ENCODE measurements at regions not wholly inside any gene's neighbourhood (a gene's known extent, or its start where the extent isn't known, plus 50 kb on each side); places are given as distances from the start of the nearest gene placed in this dataset.

DNA sequence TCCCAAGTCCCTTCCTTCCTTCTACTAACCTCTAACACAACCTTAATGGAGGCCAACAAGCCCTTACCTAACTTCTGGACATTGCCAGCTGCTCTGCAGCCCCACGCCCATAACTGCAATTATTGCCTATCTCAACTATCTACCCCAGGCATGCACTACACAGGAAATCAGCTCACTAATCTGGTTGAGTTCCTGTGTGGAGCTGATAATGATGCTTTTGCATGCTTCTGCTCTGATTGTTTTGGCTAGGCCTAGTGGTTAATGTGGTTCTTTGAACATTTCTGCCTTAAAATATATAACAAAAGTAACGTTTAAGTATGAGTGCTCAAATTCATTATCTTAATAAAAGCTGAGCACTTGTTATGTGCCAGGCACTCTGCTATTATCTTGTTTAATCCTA is 463.9 kb downstream of the MFSD1 start:
- H3K79me1 ChIP-seq (ENCODE audit: low read depth, low read length), result no peaks in the 10 kb centered on the region
- H3K27me3 ChIP-seq (ENCODE audit: control insufficient read depth in 3 of 3, insufficient read depth in 3 of 3, low read depth in 1 of 3, low read length in 3 of 3), result no peaks in the 10 kb centered on the region
- WGBS, 2 donors (ENCODE audit: extremely low coverage in 2 of 2, insufficient read length in 2 of 2, insufficient replicate concordance in 1 of 2), result no CpG with 5 or more reads among the region's 2 CpGs
- H2AFZ ChIP-seq (ENCODE audit: low read length), result no peak overlapping the region
- no peaks in the 10 kb centered on the region for H3K36me3 ChIP-seq (replicated peaks in 1 of 2; ENCODE audit: control insufficient read depth in 2 of 2, insufficient read depth in 2 of 2, low read length in 2 of 2)
- H2BK12ac ChIP-seq (ENCODE audit: low read length), result no peak overlapping the region
- no peaks in the 10 kb centered on the region for H3K4me1 ChIP-seq (ENCODE audit: control insufficient read depth in 2 of 2, insufficient read depth in 1 of 2, low read depth in 1 of 2, low read length in 2 of 2)
- DNase-seq (ENCODE audit: low spot score), result no peak
- H2BK5ac ChIP-seq (ENCODE audit: low read length), result no peak overlapping the region
- peaks cover 0 to 1% of the 10 kb centered on the region in 2 donors for H3K9me3 ChIP-seq (replicated peaks in 1 of 2; ENCODE audit: control insufficient read depth in 2 of 2, insufficient read depth in 1 of 2, low read depth in 1 of 2, low read length in 2 of 2)
- no peak overlapping the region for H3K4me3 ChIP-seq (ENCODE audit: low read length in 2 of 2)
- no peak overlapping the region for H4K91ac ChIP-seq (ENCODE audit: low read depth, low read length, poor library complexity)
- H3K4me2 ChIP-seq (ENCODE audit: insufficient read depth, low read length, poor library complexity, severe bottlenecking), result no peak overlapping the region
- no peak overlapping the region for H3K4ac ChIP-seq (ENCODE audit: low read length)
- H3K18ac ChIP-seq (ENCODE audit: low read length), result no peak overlapping the region
- H3K14ac ChIP-seq (ENCODE audit: low read length), result no peak overlapping the region
- no peak overlapping the region for H2BK120ac ChIP-seq (ENCODE audit: low read depth, low read length)
- no peak overlapping the region for H4K8ac ChIP-seq (ENCODE audit: low read depth, low read length)
- no peak overlapping the region for H3K9ac ChIP-seq (ENCODE audit: low read depth, low read length, poor library complexity)
- H2BK15ac ChIP-seq (ENCODE audit: low read length), result no peak overlapping the region
- H3K23ac ChIP-seq (ENCODE audit: low read depth, low read length, poor library complexity), result no peak overlapping the region
- no peak overlapping the region for H3K27ac ChIP-seq (replicated peaks; ENCODE audit: low read length)
- H2AK5ac ChIP-seq (ENCODE audit: low read depth, low read length), result no peak overlapping the region

- Histone ChIP-seq H3K27ac (replicated peaks; ENCODE audit: low read length) (no peak overlapping the region), H4K91ac (ENCODE audit: low read depth, low read length, poor library complexity) (no peak overlapping the region), H3K14ac (ENCODE audit: low read length) (no peak overlapping the region), H3K9ac (ENCODE audit: low read depth, low read length, poor library complexity) (no peak overlapping the region), H2BK5ac (ENCODE audit: low read length) (no peak overlapping the region), H3K23ac (ENCODE audit: low read depth, low read length, poor library complexity) (no peak overlapping the region), H3K4me1 (ENCODE audit: control insufficient read depth in 2 of 2, insufficient read depth in 1 of 2, low read depth in 1 of 2, low read length in 2 of 2) (no peaks in the 10 kb centered on the region), H3K18ac (ENCODE audit: low read length) (no peak overlapping the region), H2BK15ac (ENCODE audit: low read length) (no peak overlapping the region), H3K9me3 (replicated peaks in 1 of 2; ENCODE audit: control insufficient read depth in 2 of 2, insufficient read depth in 1 of 2, low read depth in 1 of 2, low read length in 2 of 2) (peaks cover 0 to 1% of the 10 kb centered on the region in 2 donors), H3K4me3 (ENCODE audit: low read length in 2 of 2) (no peak overlapping the region), H2BK12ac (ENCODE audit: low read length) (no peak overlapping the region), H2AFZ (ENCODE audit: low read length) (no peak overlapping the region), H2AK5ac (ENCODE audit: low read depth, low read length) (no peak overlapping the region), H3K79me1 (ENCODE audit: low read depth, low read length) (no peaks in the 10 kb centered on the region), H3K27me3 (ENCODE audit: control insufficient read depth in 3 of 3, insufficient read depth in 3 of 3, low read depth in 1 of 3, low read length in 3 of 3) (no peaks in the 10 kb centered on the region), H3K4me2 (ENCODE audit: insufficient read depth, low read length, poor library complexity, severe bottlenecking) (no peak overlapping the region), H3K4ac (ENCODE audit: low read length) (no peak overlapping the region), H2BK120ac (ENCODE audit: low read depth, low read length) (no peak overlapping the region), H3K36me3 (replicated peaks in 1 of 2; ENCODE audit: control insufficient read depth in 2 of 2, insufficient read depth in 2 of 2, low read length in 2 of 2) (no peaks in the 10 kb centered on the region), H4K8ac (ENCODE audit: low read depth, low read length) (no peak overlapping the region)
- WGBS, 2 donors (ENCODE audit: extremely low coverage in 2 of 2, insufficient read length in 2 of 2, insufficient replicate concordance in 1 of 2), result no CpG with 5 or more reads among the region's 6 CpGs
- peak; percentile 59 for DNase-seq (ENCODE audit: low spot score)
These were observed 464.9 kb downstream of the MFSD1 start for GRCh38 chr3:159266779-159267178.

DNA sequence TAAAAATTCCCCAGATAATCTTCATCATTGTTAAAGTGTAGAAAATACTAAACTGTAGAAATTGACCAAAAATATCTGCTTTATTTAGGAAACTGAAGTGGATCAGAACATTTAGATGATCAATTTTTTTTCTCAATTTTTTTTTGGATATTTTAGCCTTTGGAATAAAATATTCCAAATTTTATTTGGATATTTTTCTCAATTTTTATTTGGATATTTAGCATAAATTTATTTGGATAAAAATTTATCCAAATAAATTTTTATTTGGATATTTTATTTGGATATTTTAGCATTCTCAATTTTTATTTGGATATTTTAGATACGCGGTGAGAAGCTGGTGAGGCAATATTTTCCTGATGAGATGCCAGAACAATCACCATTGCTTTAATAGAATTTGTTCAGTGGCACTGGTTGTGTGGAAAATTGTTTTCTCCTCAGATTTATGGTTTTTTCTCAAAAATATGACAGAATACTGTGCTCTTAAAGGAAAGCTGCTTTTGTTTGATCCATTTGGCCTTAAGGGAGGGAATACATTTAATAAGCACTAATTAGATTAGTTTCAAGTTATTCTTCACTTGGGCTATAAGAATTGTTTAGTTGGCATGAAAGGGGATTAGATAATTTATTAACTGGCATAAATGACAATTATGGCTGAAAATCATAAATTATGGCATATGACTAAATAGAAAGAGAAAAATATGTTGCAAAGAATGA is 470.1 kb downstream of the MFSD1 start:
- Histone ChIP-seq H3K14ac (ENCODE audit: low read length) (no peak overlapping the region), H2BK120ac (ENCODE audit: low read depth, low read length) (no peak overlapping the region), H3K9ac (ENCODE audit: low read depth, low read length, poor library complexity) (no peak overlapping the region), H3K4me1 (ENCODE audit: control insufficient read depth in 2 of 2, insufficient read depth in 1 of 2, low read depth in 1 of 2, low read length in 2 of 2) (no peaks in the 10 kb centered on the region), H2AK5ac (ENCODE audit: low read depth, low read length) (no peak overlapping the region), H3K9me3 (replicated peaks in 1 of 2; ENCODE audit: control insufficient read depth in 2 of 2, insufficient read depth in 1 of 2, low read depth in 1 of 2, low read length in 2 of 2) (no peaks in the 10 kb centered on the region), H4K91ac (ENCODE audit: low read depth, low read length, poor library complexity) (no peak overlapping the region), H3K27me3 (ENCODE audit: control insufficient read depth in 3 of 3, insufficient read depth in 3 of 3, low read depth in 1 of 3, low read length in 3 of 3) (no peaks in the 10 kb centered on the region), H4K8ac (ENCODE audit: low read depth, low read length) (no peak overlapping the region), H3K4me3 (ENCODE audit: low read length in 2 of 2) (no peak overlapping the region), H3K18ac (ENCODE audit: low read length) (no peak overlapping the region), H2BK5ac (ENCODE audit: low read length) (no peak overlapping the region), H2AFZ (ENCODE audit: low read length) (no peak overlapping the region), H3K27ac (replicated peaks; ENCODE audit: low read length) (no peak overlapping the region), H3K36me3 (replicated peaks in 1 of 2; ENCODE audit: control insufficient read depth in 2 of 2, insufficient read depth in 2 of 2, low read length in 2 of 2) (no peaks in the 10 kb centered on the region), H2BK15ac (ENCODE audit: low read length) (no peak overlapping the region), H3K4me2 (ENCODE audit: insufficient read depth, low read length, poor library complexity, severe bottlenecking) (no peak overlapping the region), H2BK12ac (ENCODE audit: low read length) (no peak overlapping the region), H3K4ac (ENCODE audit: low read length) (no peak overlapping the region), H3K79me1 (ENCODE audit: low read depth, low read length) (no peaks in the 10 kb centered on the region), H3K23ac (ENCODE audit: low read depth, low read length, poor library complexity) (no peak overlapping the region)
- WGBS, 2 donors (ENCODE audit: extremely low coverage in 2 of 2, insufficient read length in 2 of 2, insufficient replicate concordance in 1 of 2), result no CpG with 5 or more reads among the region's 2 CpGs
- DNase-seq (ENCODE audit: low spot score), result no peak

GRCh38 chr3:159273070-159273469 is 471.2 kb downstream of the MFSD1 start:
- Histone ChIP-seq H3K4me3 (ENCODE audit: low read length in 2 of 2) (no peak overlapping the region), H3K27ac (replicated peaks; ENCODE audit: low read length) (no peak overlapping the region)
- no CpG with 5 or more reads among the region's 5 CpGs for WGBS, 2 donors (ENCODE audit: extremely low coverage in 2 of 2, insufficient read length in 2 of 2, insufficient replicate concordance in 1 of 2)

More at GRCh38 chr3:159273070-159273469, 471.2 kb downstream of the MFSD1 start:
- Histone ChIP-seq H3K36me3 (replicated peaks in 1 of 2; ENCODE audit: control insufficient read depth in 2 of 2, insufficient read depth in 2 of 2, low read length in 2 of 2) (no peaks in the 10 kb centered on the region), H3K9me3 (replicated peaks in 1 of 2; ENCODE audit: control insufficient read depth in 2 of 2, insufficient read depth in 1 of 2, low read depth in 1 of 2, low read length in 2 of 2) (no peaks in the 10 kb centered on the region), H3K18ac (ENCODE audit: low read length) (no peak overlapping the region), H3K4me2 (ENCODE audit: insufficient read depth, low read length, poor library complexity, severe bottlenecking) (no peak overlapping the region), H2BK15ac (ENCODE audit: low read length) (no peak overlapping the region), H3K23ac (ENCODE audit: low read depth, low read length, poor library complexity) (no peak overlapping the region), H2BK120ac (ENCODE audit: low read depth, low read length) (no peak overlapping the region), H3K27me3 (ENCODE audit: control insufficient read depth in 3 of 3, insufficient read depth in 3 of 3, low read depth in 1 of 3, low read length in 3 of 3) (no peaks in the 10 kb centered on the region), H3K4me1 (ENCODE audit: control insufficient read depth in 2 of 2, insufficient read depth in 1 of 2, low read depth in 1 of 2, low read length in 2 of 2) (no peaks in the 10 kb centered on the region), H3K4ac (ENCODE audit: low read length) (no peak overlapping the region), H2AFZ (ENCODE audit: low read length) (no peak overlapping the region), H2BK5ac (ENCODE audit: low read length) (no peak overlapping the region), H2BK12ac (ENCODE audit: low read length) (no peak overlapping the region), H3K79me1 (ENCODE audit: low read depth, low read length) (no peaks in the 10 kb centered on the region), H3K14ac (ENCODE audit: low read length) (no peak overlapping the region), H4K8ac (ENCODE audit: low read depth, low read length) (no peak overlapping the region), H2AK5ac (ENCODE audit: low read depth, low read length) (no peak overlapping the region), H3K9ac (ENCODE audit: low read depth, low read length, poor library complexity) (no peak overlapping the region), H4K91ac (ENCODE audit: low read depth, low read length, poor library complexity) (no peak overlapping the region)
- no peak for DNase-seq (ENCODE audit: low spot score)

All from neuronal stem cell (in vitro differentiated cells).